Fibroblast of skin of right quadriceps (primary cell): ENCODE measurements at regions not wholly inside any gene's neighbourhood (a gene's known extent, or its start where the extent isn't known, plus 50 kb on each side); places are given as distances from the start of the nearest gene placed in this dataset.
A peak's percentile ranks its signal among the peaks of the same experiment; 100 is the strongest.

ENCODE experiments used
- DNase-seq: peaks from one replicate; pipeline ENCODE4 v3.0.0-alpha.2; 2013

DNA sequence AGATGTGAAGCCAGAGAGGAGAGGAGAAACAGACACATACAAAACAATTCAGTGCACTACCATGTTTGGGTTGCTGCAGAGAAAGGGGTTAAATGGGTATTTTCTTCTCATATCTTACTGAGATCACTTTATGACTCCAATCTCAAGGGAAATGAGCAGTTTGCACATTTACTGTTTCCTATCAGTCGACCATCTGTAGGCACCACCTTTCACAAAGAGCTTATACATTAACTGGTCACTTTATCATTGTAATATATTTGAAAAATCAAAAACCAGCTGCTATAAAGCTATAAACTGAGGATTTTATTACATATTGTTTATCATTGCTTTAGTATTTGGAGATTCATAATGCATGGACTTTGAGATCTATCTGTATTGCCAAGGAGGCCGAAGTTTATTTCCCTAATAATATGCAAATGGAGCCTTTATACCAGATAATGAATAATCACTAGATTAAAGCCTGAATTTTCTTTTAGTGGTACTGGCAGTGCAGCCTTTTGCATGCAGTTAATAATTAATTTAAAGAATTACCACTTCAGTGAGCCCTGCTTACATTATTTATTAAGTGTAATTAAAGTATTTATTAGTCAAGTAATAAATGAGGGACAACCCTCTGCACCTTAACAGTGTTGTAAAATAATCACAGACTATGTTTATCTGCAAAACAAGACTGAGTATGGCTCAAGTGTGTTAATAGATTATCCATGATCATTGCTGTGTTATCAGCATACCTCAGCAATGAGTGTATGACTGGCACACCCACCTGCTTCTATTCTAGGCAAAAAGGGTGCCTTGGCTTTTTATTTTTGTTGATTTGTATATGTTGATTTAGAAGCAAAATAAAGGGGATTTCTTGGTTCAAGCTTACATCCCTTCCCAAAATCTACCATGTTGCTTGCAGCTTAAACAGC lies 167.7 kb upstream of the SLC14A2 start:
- DNase-seq: no peak

GRCh38 chr18:45448871-45449270 lies 166.4 kb upstream of the SLC14A2 start:
- no peak for DNase-seq

- DNase-seq: peak; percentile 12
These were observed 165.7 kb upstream of the SLC14A2 start for GRCh38 chr18:45449418-45450227.

DNA sequence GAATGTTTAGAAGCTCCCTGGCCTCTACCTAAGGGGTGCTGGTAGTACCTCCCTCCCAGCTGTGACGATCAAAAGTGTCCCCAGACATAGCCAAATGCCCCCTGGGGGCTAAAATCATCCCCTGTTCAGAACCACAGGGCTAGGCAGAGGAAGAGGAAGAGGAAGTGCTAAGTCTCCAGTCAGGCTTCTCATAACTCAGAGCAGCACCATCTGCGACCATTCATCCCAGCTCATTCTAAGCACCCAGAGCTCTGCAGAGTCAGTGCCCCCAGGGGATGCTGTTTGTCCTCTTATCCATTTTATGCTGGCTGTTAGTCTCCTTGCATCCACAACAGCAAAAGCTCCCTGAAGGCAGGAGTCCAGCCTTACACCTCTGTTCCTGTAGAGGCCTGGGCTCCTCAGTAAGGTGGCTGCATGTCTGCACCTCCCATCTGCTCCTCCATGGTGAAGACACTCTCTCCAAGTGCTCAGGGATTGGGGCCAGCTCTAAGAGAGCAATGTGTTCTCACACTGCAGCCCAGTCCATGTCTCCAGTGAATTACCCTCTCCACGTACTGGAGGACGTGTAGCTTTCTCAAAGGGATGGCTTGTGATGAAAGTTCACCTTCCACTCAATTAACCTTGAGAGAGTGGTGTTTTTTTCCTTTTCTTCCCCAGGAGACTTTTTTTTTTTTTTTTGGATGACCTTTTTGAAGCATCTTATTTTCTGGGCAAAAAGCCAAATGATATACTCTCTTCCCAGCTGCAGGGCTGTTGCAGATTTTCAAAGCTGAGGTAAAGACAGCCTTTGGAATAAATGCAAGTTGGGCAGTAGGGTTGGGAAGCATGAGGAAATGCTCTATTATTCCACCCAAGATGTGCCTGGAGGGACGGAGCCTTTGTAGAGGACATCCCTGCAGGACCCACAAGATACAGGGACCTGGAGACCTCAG lies 158.9 kb upstream of the SLC14A2 start:
- DNase-seq: no peak

GRCh38 chr18:45458033-45458432 lies 157.2 kb upstream of the SLC14A2 start:
- DNase-seq: no peak

DNA sequence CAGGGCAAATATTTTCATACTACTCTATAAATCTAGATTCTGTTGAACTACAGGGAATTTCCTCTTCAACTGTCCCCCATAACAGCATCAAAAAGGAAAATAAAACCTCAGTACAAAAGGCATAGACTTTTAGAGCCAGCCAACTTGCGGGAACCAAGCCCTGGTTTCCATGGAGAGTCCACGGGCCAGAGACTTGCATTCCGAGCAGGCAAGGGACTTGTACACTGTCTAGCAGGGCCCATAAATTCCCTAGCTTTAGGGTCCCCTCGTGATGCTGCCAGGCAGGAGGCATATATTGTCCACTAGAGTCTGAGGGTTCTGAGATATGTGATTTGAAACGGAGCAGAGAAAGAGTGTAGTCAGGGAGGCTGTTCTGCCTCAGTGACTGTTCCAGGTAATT lies 153.1 kb upstream of the SLC14A2 start:
- DNase-seq: no peak

DNA sequence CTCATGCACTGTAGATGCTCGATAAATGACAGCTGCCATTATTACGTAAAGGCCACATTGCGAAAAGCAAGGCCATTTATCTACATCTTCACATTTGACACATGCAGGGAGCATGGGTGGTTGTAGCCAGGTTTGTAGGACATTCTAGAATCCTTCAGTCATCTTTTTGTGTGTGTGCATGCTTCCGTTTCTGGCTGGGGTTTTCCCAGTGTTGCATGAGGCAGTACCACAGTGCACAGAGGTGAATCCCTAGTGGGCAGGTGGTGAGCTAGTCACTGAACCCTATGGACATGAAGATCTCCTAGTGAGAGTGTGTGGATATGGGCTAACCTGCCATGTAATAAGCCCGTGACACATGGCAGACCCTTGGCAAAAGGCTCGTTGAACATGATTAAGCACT lies 151.8 kb upstream of the SLC14A2 start:
- DNase-seq: no peak

GRCh38 chr18:45464619-45465018 lies 150.7 kb upstream of the SLC14A2 start:
- DNase-seq: no peak

DNA sequence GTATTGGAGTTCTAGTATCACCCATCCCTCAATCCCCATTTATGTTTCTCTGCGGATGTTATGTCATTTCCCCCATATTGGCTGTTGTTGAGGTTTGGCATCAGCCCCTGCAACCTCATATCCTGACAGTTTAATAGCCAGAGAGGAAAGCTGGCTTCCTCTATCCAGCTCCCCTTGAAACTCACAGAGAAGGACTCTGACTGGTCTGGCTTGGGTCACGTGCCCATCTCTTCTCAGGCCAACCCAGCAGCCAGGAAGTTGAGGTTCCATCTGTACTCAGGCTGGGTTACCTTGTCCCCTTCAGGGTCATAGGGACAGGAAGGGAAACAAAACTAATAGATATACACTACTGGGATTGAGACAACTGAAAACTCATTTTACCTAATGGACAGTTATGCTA lies 148.0 kb upstream of the SLC14A2 start:
- DNase-seq: no peak

DNA sequence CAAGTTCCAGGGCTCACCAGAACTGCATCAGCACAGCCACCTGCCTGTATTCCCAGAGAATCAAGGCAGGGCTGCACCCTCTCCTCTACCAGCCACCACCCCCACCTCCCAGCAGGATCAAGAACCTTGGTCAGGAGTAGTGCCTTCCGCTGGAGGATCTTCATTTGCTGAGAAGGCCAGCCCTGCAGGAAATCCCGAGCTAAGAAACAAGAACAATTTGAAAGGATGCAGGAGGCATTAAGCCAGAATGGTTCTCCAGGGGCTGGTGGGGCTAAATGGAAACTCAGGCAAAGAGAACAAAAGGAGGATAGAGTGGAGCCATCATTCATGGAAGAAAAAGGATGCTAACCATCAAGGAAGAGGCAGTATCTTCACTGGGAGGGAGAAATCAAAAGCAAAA lies 147.3 kb upstream of the SLC14A2 start:
- no peak for DNase-seq

GRCh38 chr18:45478889-45479288 lies 136.4 kb upstream of the SLC14A2 start:
- no peak for DNase-seq

- no peak for DNase-seq
These were observed 134.9 kb upstream of the SLC14A2 start for GRCh38 chr18:45480219-45481015.

- no peak for DNase-seq
These were observed 133.5 kb upstream of the SLC14A2 start for GRCh38 chr18:45481821-45482220.

DNA sequence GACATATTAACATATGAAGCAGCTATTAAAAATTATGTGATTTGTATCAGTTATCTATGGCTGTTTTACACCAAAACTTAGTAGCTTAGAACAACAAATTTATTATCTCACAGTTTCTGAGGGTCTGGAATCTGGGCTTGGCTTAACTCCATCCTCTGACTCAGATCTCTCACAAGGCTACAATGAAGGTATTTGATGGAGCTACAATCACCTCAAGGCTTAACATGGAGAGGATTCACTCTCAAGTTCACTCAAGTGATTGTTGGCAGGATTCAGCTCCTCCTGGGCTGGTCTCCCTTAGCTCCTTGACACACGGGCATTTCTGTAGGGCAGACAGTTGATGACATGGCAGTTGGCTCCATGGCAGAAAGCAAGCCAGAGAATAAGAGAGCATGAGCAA lies 133.0 kb upstream of the SLC14A2 start:
- DNase-seq: peak; percentile 30

DNA sequence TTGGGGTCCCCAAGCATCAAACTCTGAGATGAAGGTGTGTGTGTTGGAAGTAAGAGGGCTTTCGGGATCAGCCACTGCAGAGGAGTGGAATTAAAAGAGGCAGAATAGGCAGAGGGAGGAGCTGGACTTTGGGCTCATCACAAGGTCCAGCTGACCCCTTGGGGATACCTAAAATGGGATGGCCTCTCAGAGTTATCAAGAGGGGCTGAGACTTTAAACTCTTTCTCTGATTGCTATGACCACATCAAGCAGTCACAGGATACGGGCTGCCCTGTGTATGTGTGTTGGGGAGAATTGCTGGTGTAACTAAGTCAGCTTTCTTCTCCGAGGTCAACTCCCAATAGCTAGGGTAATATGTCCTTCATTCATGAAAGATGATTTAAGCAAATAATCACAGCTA lies 127.7 kb upstream of the SLC14A2 start:
- DNase-seq: no peak

GRCh38 chr18:45488645-45489044 lies 126.6 kb upstream of the SLC14A2 start:
- DNase-seq: no peak

DNA sequence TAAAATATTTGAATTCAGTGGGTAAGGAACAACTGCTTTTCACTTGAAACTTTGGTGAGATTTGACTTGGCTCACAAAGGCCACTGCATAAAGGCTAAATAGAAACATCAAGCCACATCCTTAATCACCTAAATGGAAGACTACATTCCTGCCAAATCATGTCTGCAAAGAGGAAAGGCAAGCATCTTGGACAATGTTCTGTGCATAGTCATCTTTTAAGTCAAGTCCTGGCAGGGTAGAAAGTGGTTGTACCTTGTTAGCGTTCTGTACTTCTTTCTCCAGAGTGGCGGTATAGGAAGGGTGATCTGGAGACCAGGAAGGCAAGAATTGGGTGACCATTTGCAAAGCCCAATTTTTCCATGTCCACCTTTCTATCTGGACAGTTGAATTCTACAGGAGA lies 121.4 kb upstream of the SLC14A2 start:
- no peak for DNase-seq

DNA sequence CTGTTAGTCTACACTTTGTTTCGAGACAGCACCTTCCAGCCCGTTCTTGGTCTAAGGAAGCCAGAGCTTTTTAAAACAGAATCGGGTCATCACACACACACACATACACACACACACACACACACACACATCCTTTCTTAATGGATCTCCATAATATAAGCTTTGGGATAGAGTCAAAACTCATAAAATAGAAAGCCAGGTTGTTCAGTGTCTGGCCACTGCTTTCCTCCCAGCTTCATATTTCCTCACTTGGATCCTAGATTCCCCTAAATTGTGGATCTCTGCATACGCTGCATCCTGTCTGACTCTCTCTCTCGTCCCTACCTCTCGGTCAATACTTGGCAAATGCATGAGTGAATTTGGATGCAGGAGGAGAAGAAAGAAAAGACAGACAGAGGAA lies 120.5 kb upstream of the SLC14A2 start:
- no peak for DNase-seq

- no peak for DNase-seq
These were observed 118.5 kb upstream of the SLC14A2 start for GRCh38 chr18:45496741-45497140.

DNA sequence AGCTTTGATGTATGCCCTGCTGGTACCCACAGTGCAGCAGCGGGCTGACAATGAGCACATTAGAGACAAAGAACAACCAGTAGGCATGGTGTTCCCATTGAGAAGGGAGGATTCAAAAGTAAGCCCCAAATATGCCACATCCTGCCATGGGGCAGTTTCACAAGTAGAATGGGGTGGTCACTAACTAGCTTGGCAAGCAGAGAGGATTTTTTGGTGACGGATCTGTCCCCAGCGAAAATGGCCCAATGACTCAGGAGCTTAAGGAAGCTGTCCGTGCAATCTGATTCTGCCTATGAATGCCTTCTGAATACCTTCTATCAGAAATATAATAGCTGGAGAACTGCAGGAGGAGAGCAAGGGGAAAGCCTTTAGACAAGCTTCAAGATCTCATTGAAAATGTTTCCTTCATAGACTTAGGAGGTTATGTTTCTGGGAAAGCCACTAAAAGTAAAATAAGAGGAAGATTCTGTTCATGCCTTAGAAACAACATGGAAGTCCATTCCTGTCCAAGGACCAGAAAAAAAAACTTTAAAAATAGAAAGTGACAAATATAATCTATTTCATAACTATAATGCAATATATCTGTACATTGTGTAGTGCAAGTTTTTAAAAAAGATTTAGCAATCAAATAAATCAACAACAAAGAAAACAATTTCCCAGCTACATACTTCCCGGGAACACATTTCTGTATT lies 117.5 kb upstream of the SLC14A2 start:
- no peak for DNase-seq

DNA sequence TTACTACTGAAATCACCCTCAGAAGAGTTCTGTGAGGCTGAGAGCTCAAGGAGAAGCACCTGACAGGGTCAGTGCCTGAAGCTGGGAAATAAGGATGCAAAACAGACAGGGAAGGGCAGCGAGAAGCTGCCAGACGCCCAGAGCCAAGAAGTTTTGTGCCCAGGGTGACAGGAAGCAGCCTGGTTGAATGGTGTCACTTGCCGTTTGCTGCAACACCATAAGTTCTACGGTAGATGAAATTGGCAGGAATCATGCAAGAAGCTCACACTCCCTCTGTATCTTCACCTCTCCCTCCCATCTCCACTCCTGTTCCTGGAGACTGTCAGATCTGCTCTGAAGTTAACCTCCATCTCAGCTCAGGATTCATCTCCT lies 117.0 kb upstream of the SLC14A2 start:
- no peak for DNase-seq

DNA sequence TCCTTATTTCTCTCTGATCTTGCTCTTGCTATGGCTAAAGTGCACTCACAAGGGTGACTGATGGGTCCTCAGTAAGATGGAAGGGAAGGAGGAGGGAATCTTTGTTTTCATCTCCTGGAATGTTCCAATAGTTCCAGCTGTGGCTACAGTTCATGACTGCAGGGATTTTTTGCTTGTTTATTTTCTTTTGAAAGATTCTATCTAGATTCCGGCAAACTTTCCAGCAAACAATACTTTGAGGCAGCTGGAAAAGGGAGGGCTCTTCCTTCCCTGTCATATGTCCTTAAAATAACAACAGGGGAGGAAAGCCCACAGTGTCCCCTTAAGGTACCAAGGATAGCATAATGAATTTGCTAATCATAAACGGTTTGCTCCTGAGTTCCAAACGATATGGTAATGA lies 111.3 kb upstream of the SLC14A2 start:
- DNase-seq: no peak
